ENCODE measurements at regions not wholly inside any gene's neighbourhood (a gene's known extent, or its start where the extent isn't known, plus 50 kb on each side); places are given as distances from the start of the nearest gene placed in this dataset.

DNA sequence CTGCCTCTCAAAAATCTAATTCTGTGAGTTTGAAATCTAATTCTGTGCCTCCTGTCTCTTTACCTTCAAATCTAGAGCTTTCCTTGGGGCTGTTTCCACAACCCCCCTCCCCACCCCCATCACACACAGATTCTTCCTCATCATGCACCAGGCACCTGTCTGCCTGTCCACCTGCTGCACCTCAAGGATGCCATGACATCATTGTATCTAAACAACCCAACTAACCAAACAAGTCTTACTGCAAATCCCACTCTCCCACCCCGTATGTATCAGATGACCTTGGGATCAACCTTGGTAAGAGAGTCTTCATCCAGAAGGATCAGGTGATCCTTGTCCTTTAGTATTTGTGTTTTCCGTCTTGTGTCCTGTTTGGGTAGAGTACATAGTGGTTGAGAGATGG lies 102.7 kb upstream of the SIM2 start:
- ChIA-PET CTCF (interaction anchor here (0.8 to 2.1 kb wide), 6 partner anchors 9 to 174 kb away, joined by 3 to 5 read pairs (median 4); no protein-coding TSS in a partner anchor), POLR2A (no interaction called here)
- no peak for DNase-seq (ENCODE audit: low read depth, low spot score)
- no peak overlapping the region for H3K4me3 ChIP-seq (ENCODE audit: low read depth, low read length)
- no peak for TF ChIP-seq CTCF (IDR thresholded peaks at IDR 0.05; ENCODE audit: insufficient read depth, low read length, missing control alignments)

GRCh38 chr21:36601362-36601761 lies 97.6 kb upstream of the SIM2 start:
- ChIA-PET CTCF (no interaction called here), POLR2A (no interaction called here)
- DNase-seq (ENCODE audit: low read depth, low spot score), result no peak
- H3K4me3 ChIP-seq (ENCODE audit: low read depth, low read length), result no peak overlapping the region
- TF ChIP-seq CTCF (IDR thresholded peaks at IDR 0.05; ENCODE audit: insufficient read depth, low read length, missing control alignments), result no peak

DNA sequence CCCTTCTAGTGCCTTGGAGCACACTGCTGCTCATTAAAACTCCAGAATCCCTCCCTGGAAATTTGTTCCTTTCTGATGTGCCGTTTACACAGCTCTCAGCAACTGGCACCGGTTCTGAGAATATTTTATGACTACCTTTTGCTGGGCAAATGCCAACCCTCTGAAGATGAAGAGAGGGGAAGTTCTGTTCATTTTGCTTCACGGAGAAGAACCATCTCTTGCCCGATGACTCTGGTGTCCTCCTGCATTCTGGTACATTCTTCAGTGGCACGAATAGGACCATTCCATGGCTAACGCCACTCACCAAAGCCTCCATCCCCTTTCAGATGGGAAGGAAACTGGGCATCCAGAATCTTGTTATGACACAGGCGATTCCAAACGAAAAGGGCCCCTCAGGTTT lies 96.2 kb upstream of the SIM2 start:
- CTCF ChIA-PET, result no interaction called here
- DNase-seq (ENCODE audit: low read depth, low spot score), result no peak
- POLR2A ChIA-PET, result no interaction called here
- no peak overlapping the region for H3K4me3 ChIP-seq (ENCODE audit: low read depth, low read length)
- no peak for TF ChIP-seq CTCF (IDR thresholded peaks at IDR 0.05; ENCODE audit: insufficient read depth, low read length, missing control alignments)

DNA sequence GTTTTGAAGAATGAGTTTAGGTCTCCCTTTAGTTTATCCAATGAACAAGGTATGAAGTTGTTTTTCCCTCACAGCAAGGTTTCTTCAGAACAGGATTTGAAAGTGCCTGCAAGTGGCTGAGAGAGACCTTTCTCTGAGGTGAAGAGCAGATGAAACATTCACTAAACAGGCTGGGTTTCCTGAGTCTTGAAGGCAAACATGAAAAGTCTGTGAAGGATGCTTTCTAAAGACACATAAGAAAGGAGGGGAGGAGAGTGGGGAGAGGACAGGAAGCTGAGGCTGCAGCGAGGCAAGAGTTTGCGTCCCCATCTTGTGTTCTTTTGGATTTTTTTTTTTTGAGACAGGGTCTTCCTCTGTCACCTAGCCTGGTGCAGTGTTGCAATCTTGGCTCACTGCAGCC lies 95.7 kb upstream of the SIM2 start:
- DNase-seq (ENCODE audit: low read depth, low spot score), result no peak
- ChIA-PET CTCF (no interaction called here), POLR2A (no interaction called here)
- H3K4me3 ChIP-seq (ENCODE audit: low read depth, low read length), result no peak overlapping the region
- no peak for TF ChIP-seq CTCF (IDR thresholded peaks at IDR 0.05; ENCODE audit: insufficient read depth, low read length, missing control alignments)

GRCh38 chr21:36605426-36605825 lies 93.5 kb upstream of the SIM2 start:
- CTCF ChIA-PET, result interaction anchor here (1.0 to 3.1 kb wide), 3 partner anchors 10 to 31 kb away, joined by 3 to 12 read pairs (median 4); no protein-coding TSS in a partner anchor
- H3K4me3 ChIP-seq (ENCODE audit: low read depth, low read length), result no peak overlapping the region
- POLR2A ChIA-PET, result no interaction called here
- no peak for DNase-seq (ENCODE audit: low read depth, low spot score)
- no peak for TF ChIP-seq CTCF (IDR thresholded peaks at IDR 0.05; ENCODE audit: insufficient read depth, low read length, missing control alignments)

DNA sequence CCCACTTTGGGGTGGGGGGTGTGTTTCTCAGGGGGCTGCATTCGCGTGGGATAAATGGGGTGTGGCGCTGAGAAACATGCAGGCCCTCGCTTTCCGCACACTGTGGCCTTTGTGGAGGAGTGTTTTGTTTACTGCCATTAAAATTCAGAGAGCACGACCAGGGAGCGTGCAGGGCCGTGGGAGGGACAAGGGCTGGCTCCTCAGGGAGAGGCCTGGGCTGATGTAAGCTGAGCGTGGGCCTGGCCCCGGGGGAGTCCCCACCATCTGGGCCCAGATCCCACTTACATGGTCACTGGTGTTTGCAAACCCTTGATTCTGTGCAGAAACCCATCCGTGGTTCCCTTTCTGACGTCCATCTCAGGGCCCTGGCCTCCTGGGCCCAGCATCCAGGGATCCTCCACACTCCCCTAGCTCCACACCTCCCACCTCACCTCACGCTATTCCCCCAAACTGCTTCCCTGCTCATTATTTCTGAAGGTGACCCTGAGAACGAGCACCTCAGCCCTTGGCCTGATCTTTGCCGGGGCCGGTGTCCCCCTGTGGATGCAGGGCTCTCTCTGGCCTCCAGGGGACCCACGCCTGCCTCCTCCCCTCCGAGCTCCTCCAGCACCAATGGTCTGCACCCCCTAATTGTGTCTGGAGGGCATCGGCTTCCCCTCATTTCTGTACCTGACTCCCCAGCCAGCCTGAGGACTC lies 92.5 kb upstream of the SIM2 start:
- DNase-seq (ENCODE audit: low read depth, low spot score), result no peak
- TF ChIP-seq CTCF (IDR thresholded peaks at IDR 0.05; ENCODE audit: insufficient read depth, low read length, missing control alignments), result no peak
- H3K4me3 ChIP-seq (ENCODE audit: low read depth, low read length), result no peak overlapping the region
- ChIA-PET POLR2A (no interaction called here), CTCF (interaction anchor here (3.1 kb wide), 1 partner anchor 24 kb away, joined by 12 read pairs; no protein-coding TSS in a partner anchor)

Data from AG04449 (cell line).